Endodermal cell (in vitro differentiated cells): ENCODE measurements at regions not wholly inside any gene's neighbourhood (a gene's known extent, or its start where the extent isn't known, plus 50 kb on each side); places are given as distances from the start of the nearest gene placed in this dataset.

Experiments used
- DNase-seq: peaks from one replicate; pipeline ENCODE4 v3.0.0-alpha.2; 2017
- H3K27ac ChIP-seq: 2 replicates; pipeline ENCODE4 v1.5.1; 2013; ENCODE audit warnings: mild to moderate bottlenecking, low read depth, low read length, moderate library complexity
- H3K27me3 ChIP-seq: 2 replicates; pipeline ENCODE4 v1.6.1; 2013; ENCODE audit warnings: mild to moderate bottlenecking, low read length, moderate library complexity; ENCODE audit not compliant: insufficient read depth, control insufficient read depth, poor library complexity, severe bottlenecking
- H3K36me3 ChIP-seq: 2 replicates; pipeline ENCODE4 v1.7.0; 2013; ENCODE audit warnings: mild to moderate bottlenecking, low read length, moderate library complexity; ENCODE audit not compliant: control insufficient read depth, insufficient read depth
- H3K4me1 ChIP-seq: one replicate; pipeline ENCODE4 v1.7.0; 2013; ENCODE audit warnings: low read length; ENCODE audit not compliant: control insufficient read depth, insufficient read depth
- H3K4me3 ChIP-seq: 2 replicates; pipeline ENCODE4 v1.5.1; 2013; ENCODE audit warnings: mild to moderate bottlenecking, low read length, moderate library complexity
- H3K9ac ChIP-seq: 2 replicates; pipeline ENCODE4 v1.6.1; 2013; ENCODE audit warnings: mild to moderate bottlenecking, low read length, moderate library complexity; ENCODE audit not compliant: poor library complexity, severe bottlenecking; ENCODE audit errors: extremely low read depth
- H3K9me3 ChIP-seq: 2 replicates; pipeline ENCODE4 v1.6.1; 2013; ENCODE audit warnings: mild to moderate bottlenecking, low read length, moderate library complexity; ENCODE audit not compliant: control insufficient read depth
- H3K27ac Mint-ChIP-seq: 2 replicates; pipeline ENCODE4 v1.8.0; 2020; ENCODE audit warnings: mixed read lengths
- H3K27me3 Mint-ChIP-seq: 2 replicates; pipeline ENCODE4 v1.8.0; 2021; ENCODE audit warnings: mild to moderate bottlenecking, mixed read lengths; ENCODE audit not compliant: insufficient read depth
- H3K36me3 Mint-ChIP-seq: 2 replicates; pipeline ENCODE4 v1.8.0; 2020; ENCODE audit warnings: low read depth, mixed read lengths
- H3K4me1 Mint-ChIP-seq: 2 replicates; pipeline ENCODE4 v1.8.0; 2020; ENCODE audit warnings: mixed read lengths
- H3K4me3 Mint-ChIP-seq: 2 replicates; pipeline ENCODE4 v1.8.0; 2020; ENCODE audit warnings: mild to moderate bottlenecking, moderate library complexity, mixed read lengths
- H3K9me3 Mint-ChIP-seq: 2 replicates; pipeline ENCODE4 v1.8.0; 2020; ENCODE audit warnings: mild to moderate bottlenecking, mixed read lengths
- CTCF ChIP-seq: fragments of 200-600 bp; sonication (generic); conservative IDR thresholded peaks from 2 replicates; pipeline ENCODE4 v1.5.0; 2021; ENCODE audit warnings: antibody characterized with exemption, mild to moderate bottlenecking
- WGBS, 2 experiments: methylation state at CpG; one replicate each; pipeline versions ENCODE4 v1.1.5 to v1.1.7; 2013; ENCODE audit warnings: missing lambda C conversion rate in 2 of 2, mixed read lengths in 1 of 2; ENCODE audit not compliant: insufficient coverage in 1 of 2, insufficient read length in 1 of 2; 5-methylcytosine and 5-hydroxymethylcytosine counted together

GRCh38 chr1:22376546-22376945 lies 75.1 kb upstream of the ZBTB40 start:
- Histone ChIP-seq H3K27me3 (no peaks in the 10 kb centered on the region), H3K27ac (no peak overlapping the region), H3K36me3 (no peaks in the 10 kb centered on the region), H3K9me3 (no peaks in the 10 kb centered on the region), H3K4me3 (no peak overlapping the region), H3K9ac (no peak overlapping the region), H3K4me1 (no peaks in the 10 kb centered on the region)
- Mint-ChIP-seq H3K36me3 (no peaks in the 10 kb centered on the region), H3K4me3 (no peak overlapping the region), H3K27me3 (no peaks in the 10 kb centered on the region), H3K27ac (no peak overlapping the region), H3K4me1 (peaks cover 5% of the 10 kb centered on the region), H3K9me3 (no peaks in the 10 kb centered on the region)
- WGBS, 2 experiments, result 86 to 93% methylated on average over 5 to 8 of the region's 8 CpGs
- TF ChIP-seq CTCF, result no peak
- DNase-seq, result no peak

- H3K4me3 Mint-ChIP-seq, result no peak overlapping the region
- no peak overlapping the region for H3K4me3 ChIP-seq
- H3K9me3 ChIP-seq, result no peaks in the 10 kb centered on the region
- H3K4me1 ChIP-seq, result no peaks in the 10 kb centered on the region
- H3K27ac Mint-ChIP-seq, result no peak overlapping the region
- WGBS, 2 experiments, result 79 to 100% methylated on average over 2 to 3 of the region's 3 CpGs
- H3K27ac ChIP-seq, result no peak overlapping the region
- peaks cover 5% of the 10 kb centered on the region for H3K4me1 Mint-ChIP-seq
- no peak for DNase-seq
- no peaks in the 10 kb centered on the region for H3K36me3 Mint-ChIP-seq
- no peaks in the 10 kb centered on the region for H3K9me3 Mint-ChIP-seq
- H3K27me3 ChIP-seq, result no peaks in the 10 kb centered on the region
- H3K36me3 ChIP-seq, result no peaks in the 10 kb centered on the region
- no peak for TF ChIP-seq CTCF
- no peak overlapping the region for H3K9ac ChIP-seq
- H3K27me3 Mint-ChIP-seq, result no peaks in the 10 kb centered on the region
Observed at GRCh38 chr1:22376976-22377375, 74.7 kb upstream of the ZBTB40 start.

- Mint-ChIP-seq H3K36me3 (no peaks in the 10 kb centered on the region), H3K9me3 (no peaks in the 10 kb centered on the region), H3K27ac (no peak overlapping the region), H3K27me3 (no peaks in the 10 kb centered on the region), H3K4me1 (peaks cover 5% of the 10 kb centered on the region), H3K4me3 (no peak overlapping the region)
- no peak for DNase-seq
- Histone ChIP-seq H3K4me3 (no peak overlapping the region), H3K27me3 (no peaks in the 10 kb centered on the region), H3K9me3 (no peaks in the 10 kb centered on the region), H3K27ac (no peak overlapping the region), H3K36me3 (no peaks in the 10 kb centered on the region), H3K9ac (no peak overlapping the region), H3K4me1 (no peaks in the 10 kb centered on the region)
- no peak for TF ChIP-seq CTCF
- 76 to 100% methylated on average over 2 to 7 of the region's 7 CpGs for WGBS, 2 experiments
Observed at GRCh38 chr1:22379566-22379965, 72.1 kb upstream of the ZBTB40 start.
